HepG2 (cell line): ENCODE measurements at regions not wholly inside any gene's neighbourhood (a gene's known extent, or its start where the extent isn't known, plus 50 kb on each side); places are given as distances from the start of the nearest gene placed in this dataset.

Source experiments
- CENPT ChIP-seq: sonication (generic); formaldehyde crosslinking; IDR thresholded peaks from 2 replicates; pipeline ENCODE4 v1.8.0; 2022; ENCODE audit warnings: low read depth, mild to moderate bottlenecking, moderate library complexity, missing genetic modification reagents
- CENPX ChIP-seq: sonication (generic); formaldehyde crosslinking; IDR thresholded peaks from 2 replicates; pipeline ENCODE4 v1.9.0; 2021; ENCODE audit warnings: mild to moderate bottlenecking, missing genetic modification reagents, moderate library complexity
- DMAP1 ChIP-seq: IDR thresholded peaks from 2 replicates; pipeline ENCODE4 v1.6.1; 2016
- EED ChIP-seq: sonication (generic); formaldehyde crosslinking; IDR thresholded peaks from 2 replicates; pipeline ENCODE4 v1.5.0; 2020; ENCODE audit warnings: mild to moderate bottlenecking, missing genetic modification reagents
- GATAD1 ChIP-seq: IDR thresholded peaks from 2 replicates; pipeline ENCODE4 v1.6.1; 2016; ENCODE audit warnings: missing genetic modification reagents, missing compliant biosample characterization
- GTF3A ChIP-seq: sonication (generic); formaldehyde crosslinking; conservative IDR thresholded peaks from 2 replicates; pipeline ENCODE4 v1.4.0; 2020; ENCODE audit warnings: mild to moderate bottlenecking, missing genetic modification reagents
- HES4 ChIP-seq: sonication (generic); formaldehyde crosslinking; IDR thresholded peaks from 2 replicates; pipeline ENCODE4 v1.9.0; 2021; ENCODE audit warnings: mild to moderate bottlenecking, missing genetic modification reagents, borderline replicate concordance
- NR2F2 ChIP-seq: IDR thresholded peaks from 2 replicates; pipeline ENCODE4 v1.6.1; 2012; ENCODE audit warnings: low read depth, inconsistent platforms, borderline replicate concordance
- PHF8 ChIP-seq: sonication (generic); formaldehyde crosslinking; IDR thresholded peaks from 2 replicates; pipeline ENCODE4 v1.5.0; 2020; ENCODE audit warnings: missing genetic modification reagents
- PLRG1 ChIP-seq: fragments of 450-650 bp; conservative IDR thresholded peaks from 2 replicates; pipeline ENCODE4 v1.6.1; 2016
- REL ChIP-seq: sonication (generic); formaldehyde crosslinking; conservative IDR thresholded peaks from 2 replicates; pipeline ENCODE4 v1.8.0; 2022; ENCODE audit warnings: mild to moderate bottlenecking, missing genetic modification reagents, moderate library complexity
- SMAD3 ChIP-seq: sonication (generic); formaldehyde crosslinking; IDR thresholded peaks from 2 replicates; pipeline ENCODE4 v1.4.0; 2020; ENCODE audit warnings: missing genetic modification reagents
- SUZ12 ChIP-seq: fragments of 150-350 bp; IDR thresholded peaks from 2 replicates; pipeline ENCODE4 v1.6.1; 2014; ENCODE audit warnings: low read depth, low read length
- U2AF1 ChIP-seq: fragments of 200-400 bp; formaldehyde crosslinking; optimal IDR thresholded peaks from 2 replicates; pipeline ENCODE3; 2017; ENCODE audit warnings: mild to moderate bottlenecking, low read depth, low read length
- ZBTB7B ChIP-seq: sonication (generic); formaldehyde crosslinking; IDR thresholded peaks from 2 replicates; pipeline ENCODE4 v1.4.0; 2020; ENCODE audit warnings: missing genetic modification reagents
- ZC3H13 ChIP-seq: sonication (generic); formaldehyde crosslinking; IDR thresholded peaks from 2 replicates; pipeline ENCODE4 v1.8.1; 2023; ENCODE audit warnings: mild to moderate bottlenecking, missing genetic modification reagents, moderate library complexity
- ZNF138 ChIP-seq: sonication (generic); formaldehyde crosslinking; IDR thresholded peaks from 2 replicates; pipeline ENCODE4 v1.5.0; 2020; ENCODE audit warnings: mild to moderate bottlenecking, low read depth, missing genetic modification reagents
- ZNF382 ChIP-seq: sonication (generic); formaldehyde crosslinking; IDR thresholded peaks from 2 replicates; pipeline ENCODE4 v1.5.0; 2020; ENCODE audit warnings: missing genetic modification reagents, mild to moderate bottlenecking, borderline replicate concordance
- ZNF430 ChIP-seq: sonication (generic); formaldehyde crosslinking; IDR thresholded peaks from 2 replicates; pipeline ENCODE4 v1.9.0; 2021; ENCODE audit warnings: mild to moderate bottlenecking, missing genetic modification reagents
- ZNF549 ChIP-seq: sonication (generic); formaldehyde crosslinking; IDR thresholded peaks from 2 replicates; pipeline ENCODE4 v1.5.0; 2020; ENCODE audit warnings: missing genetic modification reagents
- ZNF619 ChIP-seq: sonication (generic); formaldehyde crosslinking; IDR thresholded peaks from 2 replicates; pipeline ENCODE4 v1.4.0; 2020; ENCODE audit warnings: mild to moderate bottlenecking, missing genetic modification reagents
- ZNF737 ChIP-seq: sonication (generic); formaldehyde crosslinking; IDR thresholded peaks from 2 replicates; pipeline ENCODE4 v1.5.0; 2020; ENCODE audit warnings: missing genetic modification reagents, mild to moderate bottlenecking, borderline replicate concordance
- TF ChIP-seq, protein P1 (sequence below): IDR thresholded peaks from 2 replicates; pipeline ENCODE4 v1.6.1; 2016; ENCODE audit warnings: low read depth, missing genetic modification reagents, missing compliant biosample characterization
- TF ChIP-seq, protein P2 (sequence below): sonication (generic); formaldehyde crosslinking; IDR thresholded peaks from 2 replicates; pipeline ENCODE4 v1.8.0; 2022; ENCODE audit warnings: missing genetic modification reagents, mild to moderate bottlenecking, inconsistent platforms, borderline replicate concordance

DNA sequence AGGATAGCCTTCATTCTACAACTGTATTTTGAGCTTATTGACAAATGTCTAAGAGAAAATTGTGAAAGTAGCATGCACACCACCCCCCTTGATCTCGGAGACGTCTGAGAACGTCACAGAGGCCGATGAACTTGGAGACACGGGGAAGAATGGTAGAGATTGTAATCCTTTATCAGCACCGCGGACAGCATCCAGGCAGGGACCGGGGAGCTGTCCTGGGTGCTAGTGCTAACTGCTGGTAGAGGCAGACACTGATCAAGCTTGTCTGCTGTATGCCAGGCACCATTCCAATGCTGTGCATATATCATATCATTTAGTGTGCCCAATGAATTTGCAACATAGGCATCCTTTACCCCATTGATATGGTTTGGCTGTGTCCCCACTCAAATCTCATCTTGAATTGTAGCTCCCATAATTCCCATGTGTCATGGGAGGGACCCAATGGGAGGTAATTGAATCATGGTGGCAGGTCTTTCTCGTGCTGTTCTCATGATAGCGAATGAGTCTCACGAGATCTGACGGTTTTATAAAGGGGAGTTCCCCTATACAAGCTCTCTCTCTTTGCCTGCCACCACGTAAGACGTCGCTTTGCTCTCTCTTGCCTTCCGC lies 98.8 kb downstream of the LHX2 start (continued):
- TF ChIP-seq, protein P1, sequence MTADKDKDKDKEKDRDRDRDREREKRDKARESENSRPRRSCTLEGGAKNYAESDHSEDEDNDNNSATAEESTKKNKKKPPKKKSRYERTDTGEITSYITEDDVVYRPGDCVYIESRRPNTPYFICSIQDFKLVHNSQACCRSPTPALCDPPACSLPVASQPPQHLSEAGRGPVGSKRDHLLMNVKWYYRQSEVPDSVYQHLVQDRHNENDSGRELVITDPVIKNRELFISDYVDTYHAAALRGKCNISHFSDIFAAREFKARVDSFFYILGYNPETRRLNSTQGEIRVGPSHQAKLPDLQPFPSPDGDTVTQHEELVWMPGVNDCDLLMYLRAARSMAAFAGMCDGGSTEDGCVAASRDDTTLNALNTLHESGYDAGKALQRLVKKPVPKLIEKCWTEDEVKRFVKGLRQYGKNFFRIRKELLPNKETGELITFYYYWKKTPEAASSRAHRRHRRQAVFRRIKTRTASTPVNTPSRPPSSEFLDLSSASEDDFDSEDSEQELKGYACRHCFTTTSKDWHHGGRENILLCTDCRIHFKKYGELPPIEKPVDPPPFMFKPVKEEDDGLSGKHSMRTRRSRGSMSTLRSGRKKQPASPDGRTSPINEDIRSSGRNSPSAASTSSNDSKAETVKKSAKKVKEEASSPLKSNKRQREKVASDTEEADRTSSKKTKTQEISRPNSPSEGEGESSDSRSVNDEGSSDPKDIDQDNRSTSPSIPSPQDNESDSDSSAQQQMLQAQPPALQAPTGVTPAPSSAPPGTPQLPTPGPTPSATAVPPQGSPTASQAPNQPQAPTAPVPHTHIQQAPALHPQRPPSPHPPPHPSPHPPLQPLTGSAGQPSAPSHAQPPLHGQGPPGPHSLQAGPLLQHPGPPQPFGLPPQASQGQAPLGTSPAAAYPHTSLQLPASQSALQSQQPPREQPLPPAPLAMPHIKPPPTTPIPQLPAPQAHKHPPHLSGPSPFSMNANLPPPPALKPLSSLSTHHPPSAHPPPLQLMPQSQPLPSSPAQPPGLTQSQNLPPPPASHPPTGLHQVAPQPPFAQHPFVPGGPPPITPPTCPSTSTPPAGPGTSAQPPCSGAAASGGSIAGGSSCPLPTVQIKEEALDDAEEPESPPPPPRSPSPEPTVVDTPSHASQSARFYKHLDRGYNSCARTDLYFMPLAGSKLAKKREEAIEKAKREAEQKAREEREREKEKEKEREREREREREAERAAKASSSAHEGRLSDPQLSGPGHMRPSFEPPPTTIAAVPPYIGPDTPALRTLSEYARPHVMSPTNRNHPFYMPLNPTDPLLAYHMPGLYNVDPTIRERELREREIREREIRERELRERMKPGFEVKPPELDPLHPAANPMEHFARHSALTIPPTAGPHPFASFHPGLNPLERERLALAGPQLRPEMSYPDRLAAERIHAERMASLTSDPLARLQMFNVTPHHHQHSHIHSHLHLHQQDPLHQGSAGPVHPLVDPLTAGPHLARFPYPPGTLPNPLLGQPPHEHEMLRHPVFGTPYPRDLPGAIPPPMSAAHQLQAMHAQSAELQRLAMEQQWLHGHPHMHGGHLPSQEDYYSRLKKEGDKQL, result peak; percentile 93
- TF ChIP-seq U2AF1, result no peak
- peak; percentile 91 for TF ChIP-seq GATAD1 (CRISPR knock-in tag)
- no peak for TF ChIP-seq NR2F2
- no peak for TF ChIP-seq ZNF382 (CRISPR knock-in tag)
- peak; percentile 100 for TF ChIP-seq HES4 (CRISPR knock-in tag)
- TF ChIP-seq PHF8 (CRISPR knock-in tag), result peak; percentile 68
- peak; percentile 99 for TF ChIP-seq ZC3H13
- peak; percentile 90; the same call in 1 of the 2 replicates for TF ChIP-seq DMAP1 (CRISPR knock-in tag)
- peak; percentile 100 for TF ChIP-seq ZNF737 (CRISPR knock-in tag)
- TF ChIP-seq ZNF430 (CRISPR knock-in tag), result peak; percentile 100
- TF ChIP-seq, protein P2, sequence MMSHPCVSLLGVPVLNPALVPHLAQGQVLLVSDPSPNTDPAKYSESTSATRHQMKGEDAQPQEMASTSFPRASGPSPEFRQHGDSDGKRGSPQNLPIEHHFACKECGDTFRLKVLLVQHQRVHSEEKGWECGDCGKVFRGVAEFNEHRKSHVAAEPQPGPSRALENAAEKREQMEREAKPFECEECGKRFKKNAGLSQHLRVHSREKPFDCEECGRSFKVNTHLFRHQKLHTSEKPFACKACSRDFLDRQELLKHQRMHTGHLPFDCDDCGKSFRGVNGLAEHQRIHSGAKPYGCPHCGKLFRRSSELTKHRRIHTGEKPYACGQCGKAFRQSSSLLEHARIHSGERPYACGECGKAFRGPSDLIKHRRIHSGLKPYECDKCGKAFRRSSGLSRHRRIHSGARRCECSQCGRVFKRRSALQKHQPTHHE (CRISPR knock-in tag), result peak; percentile 99
- peak; percentile 97 for TF ChIP-seq ZNF549 (CRISPR knock-in tag)
- TF ChIP-seq CENPT (CRISPR knock-in tag), result peak; percentile 100
- TF ChIP-seq SMAD3 (CRISPR knock-in tag), result peak; percentile 100
- peak; percentile 99 for TF ChIP-seq ZBTB7B
- TF ChIP-seq CENPX (CRISPR knock-in tag), result peak; percentile 70; the same call in 1 of the 2 replicates
- TF ChIP-seq ZNF138 (CRISPR knock-in tag), result peak; percentile 100
- TF ChIP-seq EED (CRISPR knock-in tag), result peak; percentile 99
- no peak for TF ChIP-seq SUZ12
- TF ChIP-seq GTF3A (CRISPR knock-in tag), result no peak
- TF ChIP-seq PLRG1, result no peak
- TF ChIP-seq REL, result peak; percentile 99
- TF ChIP-seq ZNF619 (CRISPR knock-in tag), result peak; percentile 93; the same call in 1 of the 2 replicates
